Liver (tissue), 8 donors: ENCODE measurements at regions not wholly inside any gene's neighbourhood (a gene's known extent, or its start where the extent isn't known, plus 50 kb on each side); places are given as distances from the start of the nearest gene placed in this dataset.

Experiments used
- DNase-seq: peaks from one replicate; pipeline ENCODE4 v3.0.0-alpha.2; 2017; ENCODE audit warnings: low spot score
- H3K27ac ChIP-seq, 2 donors: one replicate each; pipeline ENCODE4 v1.7.0; 2013; ENCODE audit warnings: inconsistent platforms in 2 of 2, low read length in 2 of 2, control low read depth in 1 of 2, low read depth in 1 of 2, mild to moderate bottlenecking in 1 of 2
- H3K27me3 ChIP-seq, 4 donors: one replicate each; pipeline versions ENCODE4 v1.6.1 to v1.7.0; 2013; ENCODE audit warnings: low read length in 3 of 4, inconsistent platforms in 1 of 4, mild to moderate bottlenecking in 1 of 4, moderate library complexity in 1 of 4; ENCODE audit not compliant: control insufficient read depth in 4 of 4, insufficient read depth in 4 of 4
- H3K36me3 ChIP-seq, 4 donors: one replicate each; pipeline versions ENCODE4 v1.6.1 to v1.7.0; 2013; ENCODE audit warnings: low read length in 3 of 4, mild to moderate bottlenecking in 3 of 4, low read depth in 1 of 4, moderate library complexity in 1 of 4; ENCODE audit not compliant: control insufficient read depth in 4 of 4, insufficient read depth in 3 of 4
- H3K4me1 ChIP-seq, 4 donors: one replicate each; pipeline versions ENCODE4 v1.6.1 to v1.7.0; 2013; ENCODE audit warnings: low read length in 3 of 4, mild to moderate bottlenecking in 3 of 4, moderate library complexity in 1 of 4; ENCODE audit not compliant: control insufficient read depth in 4 of 4, insufficient read depth in 4 of 4
- H3K4me3 ChIP-seq, 3 donors: one replicate each; pipeline versions ENCODE4 v1.6.1 to v1.7.0; 2013; ENCODE audit warnings: low read length in 3 of 3, control low read depth in 1 of 3, low read depth in 1 of 3, mild to moderate bottlenecking in 1 of 3
- H3K9ac ChIP-seq, 2 donors: one replicate each; pipeline ENCODE4 v1.7.0; 2013; ENCODE audit warnings: low read length in 2 of 2, mild to moderate bottlenecking in 2 of 2, moderate library complexity in 2 of 2, control low read depth in 1 of 2, low read depth in 1 of 2
- H3K9me3 ChIP-seq, 4 donors: one replicate each; pipeline versions ENCODE4 v1.6.1 to v1.7.0; 2013; ENCODE audit warnings: low read length in 3 of 4; ENCODE audit not compliant: control insufficient read depth in 4 of 4
- ATF3 ChIP-seq: IDR thresholded peaks from 2 replicates; pipeline ENCODE4 v1.6.1; 2016; ENCODE audit warnings: antibody characterized with exemption
- EGR1 ChIP-seq, 2 donors: IDR thresholded peaks; 2 replicates each; pipeline ENCODE4 v1.6.1; 2016 to 2018; ENCODE audit warnings: antibody characterized with exemption in 2 of 2, low read depth in 2 of 2
- FOXA2 ChIP-seq: IDR thresholded peaks from 2 replicates; pipeline ENCODE4 v1.6.1; 2016; ENCODE audit warnings: antibody characterized with exemption
- GABPA ChIP-seq, 2 donors: IDR thresholded peaks in 1 of 2; conservative IDR thresholded peaks in 1 of 2; 2 replicates each; pipeline ENCODE4 v1.6.1; 2016; ENCODE audit warnings: antibody characterized with exemption in 2 of 2, mild to moderate bottlenecking in 1 of 2, moderate library complexity in 1 of 2
- HNF4A ChIP-seq, 2 donors: conservative IDR thresholded peaks; 2 replicates each; pipeline ENCODE4 v1.6.1; 2016; ENCODE audit warnings: antibody characterized with exemption in 2 of 2, mild to moderate bottlenecking in 2 of 2
- HNF4G ChIP-seq: IDR thresholded peaks from 2 replicates; pipeline ENCODE4 v1.6.1; 2016; ENCODE audit warnings: antibody characterized with exemption
- JUND ChIP-seq, 2 donors: IDR thresholded peaks; 2 replicates each; pipeline ENCODE4 v1.6.1; 2016; ENCODE audit warnings: antibody characterized with exemption in 2 of 2
- MAX ChIP-seq: IDR thresholded peaks from 2 replicates; pipeline ENCODE4 v1.6.1; 2016; ENCODE audit warnings: antibody characterized with exemption
- NR2F2 ChIP-seq: IDR thresholded peaks from 2 replicates; pipeline ENCODE4 v1.6.1; 2016; ENCODE audit warnings: antibody characterized with exemption
- RAD21 ChIP-seq, 2 donors: IDR thresholded peaks; 2 replicates each; pipeline ENCODE4 v1.6.1; 2016; ENCODE audit warnings: antibody characterized with exemption in 2 of 2, mild to moderate bottlenecking in 2 of 2
- RXRA ChIP-seq, 2 donors: IDR thresholded peaks; 2 replicates each; pipeline ENCODE4 v1.6.1; 2017 to 2018; ENCODE audit warnings: antibody characterized with exemption in 2 of 2, mild to moderate bottlenecking in 1 of 2
- SP1 ChIP-seq: IDR thresholded peaks from 2 replicates; pipeline ENCODE4 v1.6.1; 2018; ENCODE audit warnings: antibody characterized with exemption, mild to moderate bottlenecking
- TAF1 ChIP-seq: conservative IDR thresholded peaks from 2 replicates; pipeline ENCODE4 v1.6.1; 2016; ENCODE audit warnings: antibody characterized with exemption, mild to moderate bottlenecking
- YY1 ChIP-seq: IDR thresholded peaks from 2 replicates; pipeline ENCODE4 v1.6.1; 2016; ENCODE audit warnings: antibody characterized with exemption, mild to moderate bottlenecking
- WGBS: extraction: QIAGEN DNeasy Blood & Tissue Kit; methylation state at CpG from one replicate; pipeline ENCODE4 v1.1.7; 2013; 5-methylcytosine and 5-hydroxymethylcytosine counted together
- TF ChIP-seq, protein P1 (sequence below): IDR thresholded peaks from 2 replicates; pipeline ENCODE4 v1.6.1; 2016; ENCODE audit warnings: antibody characterized with exemption, mild to moderate bottlenecking
- TF ChIP-seq, protein P2 (sequence below): fragments of 150-350 bp; IDR thresholded peaks from 2 replicates; pipeline ENCODE4 v1.5.1; 2017; ENCODE audit warnings: improper control_type of control experiment, low read depth, low read length; ENCODE audit not compliant: missing input control
- TF ChIP-seq, protein P3 (sequence below): IDR thresholded peaks from 2 replicates; pipeline ENCODE4 v1.6.1; 2016; ENCODE audit warnings: antibody characterized with exemption
- donor health status: healthy.
- donor health status: healthy.
- donor health status: healthy.
- donor health status: healthy.
- donor health status: healthy.

DNA sequence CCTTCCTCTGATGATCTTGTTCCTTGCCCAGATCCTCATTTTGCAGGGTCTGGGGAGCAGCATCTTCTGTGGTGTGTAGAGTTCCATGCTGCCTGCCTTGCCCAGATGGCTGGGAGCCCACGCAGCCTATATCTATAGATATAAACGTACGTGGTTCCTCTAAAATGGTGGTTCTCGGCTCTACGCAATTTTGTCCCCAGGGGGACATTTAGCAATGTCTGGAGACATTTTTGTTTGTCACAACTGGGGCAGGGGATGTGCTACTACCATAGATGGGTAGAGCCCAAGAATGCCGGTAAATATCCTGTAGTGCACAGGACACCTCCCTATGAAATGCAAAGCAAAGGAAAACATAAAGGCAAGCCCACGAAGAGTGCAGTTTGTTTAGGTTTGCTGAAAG is 98.4 kb upstream of the SPACA1 start:
- TF ChIP-seq ATF3 (no peak), SP1 (no peak), RAD21 (IDR thresholded peaks at IDR 0.05) (no peak), EGR1 (IDR thresholded peaks at IDR 0.05; ENCODE audit: low read depth in 2 of 2) (no peak), RXRA (IDR thresholded peaks at IDR 0.05) (no peak), FOXA2 (no peak), GABPA (IDR thresholded peaks at IDR 0.05 in 1 of 2, conservative IDR thresholded peaks at IDR 0.05 in 1 of 2) (no peak), HNF4G (no peak), MAX (no peak), YY1 (no peak)
- TF ChIP-seq, protein P1, sequence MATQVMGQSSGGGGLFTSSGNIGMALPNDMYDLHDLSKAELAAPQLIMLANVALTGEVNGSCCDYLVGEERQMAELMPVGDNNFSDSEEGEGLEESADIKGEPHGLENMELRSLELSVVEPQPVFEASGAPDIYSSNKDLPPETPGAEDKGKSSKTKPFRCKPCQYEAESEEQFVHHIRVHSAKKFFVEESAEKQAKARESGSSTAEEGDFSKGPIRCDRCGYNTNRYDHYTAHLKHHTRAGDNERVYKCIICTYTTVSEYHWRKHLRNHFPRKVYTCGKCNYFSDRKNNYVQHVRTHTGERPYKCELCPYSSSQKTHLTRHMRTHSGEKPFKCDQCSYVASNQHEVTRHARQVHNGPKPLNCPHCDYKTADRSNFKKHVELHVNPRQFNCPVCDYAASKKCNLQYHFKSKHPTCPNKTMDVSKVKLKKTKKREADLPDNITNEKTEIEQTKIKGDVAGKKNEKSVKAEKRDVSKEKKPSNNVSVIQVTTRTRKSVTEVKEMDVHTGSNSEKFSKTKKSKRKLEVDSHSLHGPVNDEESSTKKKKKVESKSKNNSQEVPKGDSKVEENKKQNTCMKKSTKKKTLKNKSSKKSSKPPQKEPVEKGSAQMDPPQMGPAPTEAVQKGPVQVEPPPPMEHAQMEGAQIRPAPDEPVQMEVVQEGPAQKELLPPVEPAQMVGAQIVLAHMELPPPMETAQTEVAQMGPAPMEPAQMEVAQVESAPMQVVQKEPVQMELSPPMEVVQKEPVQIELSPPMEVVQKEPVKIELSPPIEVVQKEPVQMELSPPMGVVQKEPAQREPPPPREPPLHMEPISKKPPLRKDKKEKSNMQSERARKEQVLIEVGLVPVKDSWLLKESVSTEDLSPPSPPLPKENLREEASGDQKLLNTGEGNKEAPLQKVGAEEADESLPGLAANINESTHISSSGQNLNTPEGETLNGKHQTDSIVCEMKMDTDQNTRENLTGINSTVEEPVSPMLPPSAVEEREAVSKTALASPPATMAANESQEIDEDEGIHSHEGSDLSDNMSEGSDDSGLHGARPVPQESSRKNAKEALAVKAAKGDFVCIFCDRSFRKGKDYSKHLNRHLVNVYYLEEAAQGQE: no peak
- Histone ChIP-seq H3K27me3 (no peaks in the 10 kb centered on the region), H3K9ac (no peak overlapping the region), H3K9me3 (no peaks in the 10 kb centered on the region), H3K36me3 (no peaks in the 10 kb centered on the region), H3K27ac (no peak overlapping the region), H3K4me1 (no peaks in the 10 kb centered on the region), H3K4me3 (no peak overlapping the region)
- 89% methylated on average over 7 of the region's 7 CpGs for WGBS
- DNase-seq: no peak

- DNase-seq: no peak
- TF ChIP-seq RXRA (IDR thresholded peaks at IDR 0.05) (no peak), GABPA (IDR thresholded peaks at IDR 0.05 in 1 of 2, conservative IDR thresholded peaks at IDR 0.05 in 1 of 2) (no peak), SP1 (no peak), ATF3 (no peak), NR2F2 (no peak), HNF4A (conservative IDR thresholded peaks at IDR 0.05) (no peak), HNF4G (no peak), JUND (IDR thresholded peaks at IDR 0.05) (no peak), TAF1 (no peak), RAD21 (IDR thresholded peaks at IDR 0.05) (no peak), MAX (no peak)
- TF ChIP-seq, protein P2, sequence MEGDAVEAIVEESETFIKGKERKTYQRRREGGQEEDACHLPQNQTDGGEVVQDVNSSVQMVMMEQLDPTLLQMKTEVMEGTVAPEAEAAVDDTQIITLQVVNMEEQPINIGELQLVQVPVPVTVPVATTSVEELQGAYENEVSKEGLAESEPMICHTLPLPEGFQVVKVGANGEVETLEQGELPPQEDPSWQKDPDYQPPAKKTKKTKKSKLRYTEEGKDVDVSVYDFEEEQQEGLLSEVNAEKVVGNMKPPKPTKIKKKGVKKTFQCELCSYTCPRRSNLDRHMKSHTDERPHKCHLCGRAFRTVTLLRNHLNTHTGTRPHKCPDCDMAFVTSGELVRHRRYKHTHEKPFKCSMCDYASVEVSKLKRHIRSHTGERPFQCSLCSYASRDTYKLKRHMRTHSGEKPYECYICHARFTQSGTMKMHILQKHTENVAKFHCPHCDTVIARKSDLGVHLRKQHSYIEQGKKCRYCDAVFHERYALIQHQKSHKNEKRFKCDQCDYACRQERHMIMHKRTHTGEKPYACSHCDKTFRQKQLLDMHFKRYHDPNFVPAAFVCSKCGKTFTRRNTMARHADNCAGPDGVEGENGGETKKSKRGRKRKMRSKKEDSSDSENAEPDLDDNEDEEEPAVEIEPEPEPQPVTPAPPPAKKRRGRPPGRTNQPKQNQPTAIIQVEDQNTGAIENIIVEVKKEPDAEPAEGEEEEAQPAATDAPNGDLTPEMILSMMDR: no peak
- TF ChIP-seq, protein P1: no peak
- TF ChIP-seq, protein P3, sequence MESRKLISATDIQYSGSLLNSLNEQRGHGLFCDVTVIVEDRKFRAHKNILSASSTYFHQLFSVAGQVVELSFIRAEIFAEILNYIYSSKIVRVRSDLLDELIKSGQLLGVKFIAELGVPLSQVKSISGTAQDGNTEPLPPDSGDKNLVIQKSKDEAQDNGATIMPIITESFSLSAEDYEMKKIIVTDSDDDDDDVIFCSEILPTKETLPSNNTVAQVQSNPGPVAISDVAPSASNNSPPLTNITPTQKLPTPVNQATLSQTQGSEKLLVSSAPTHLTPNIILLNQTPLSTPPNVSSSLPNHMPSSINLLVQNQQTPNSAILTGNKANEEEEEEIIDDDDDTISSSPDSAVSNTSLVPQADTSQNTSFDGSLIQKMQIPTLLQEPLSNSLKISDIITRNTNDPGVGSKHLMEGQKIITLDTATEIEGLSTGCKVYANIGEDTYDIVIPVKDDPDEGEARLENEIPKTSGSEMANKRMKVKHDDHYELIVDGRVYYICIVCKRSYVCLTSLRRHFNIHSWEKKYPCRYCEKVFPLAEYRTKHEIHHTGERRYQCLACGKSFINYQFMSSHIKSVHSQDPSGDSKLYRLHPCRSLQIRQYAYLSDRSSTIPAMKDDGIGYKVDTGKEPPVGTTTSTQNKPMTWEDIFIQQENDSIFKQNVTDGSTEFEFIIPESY: no peak
- 88% methylated on average over 4 of the region's 4 CpGs for WGBS
- no peaks in the 10 kb centered on the region for H3K27me3 ChIP-seq
- no peak overlapping the region for H3K9ac ChIP-seq
- no peaks in the 10 kb centered on the region for H3K9me3 ChIP-seq
- no peaks in the 10 kb centered on the region for H3K36me3 ChIP-seq
- H3K4me1 ChIP-seq: no peaks in the 10 kb centered on the region
- H3K27ac ChIP-seq: no peak overlapping the region
- H3K4me3 ChIP-seq: no peak overlapping the region
Measured at GRCh38 chr6:87946669-87947068, 101.0 kb upstream of the SPACA1 start.
